DOHH2 (cell line): ENCODE measurements at regions not wholly inside any gene's neighbourhood (a gene's known extent, or its start where the extent isn't known, plus 50 kb on each side); places are given as distances from the start of the nearest gene placed in this dataset.

ENCODE experiments used
- H3F3A ChIP-seq: fragments of 200-600 bp; sonication (generic), shearing (Covaris generic); 2 replicates; pipeline ENCODE4 v1.6.0; 2016; ENCODE audit warnings: antibody characterized with exemption, mild to moderate bottlenecking; ENCODE audit not compliant: control insufficient read depth, insufficient read depth
- H3K27ac ChIP-seq: fragments of 200-600 bp; sonication (generic); 2 replicates; pipeline ENCODE4 v1.5.1; 2014; ENCODE audit warnings: low read depth, mild to moderate bottlenecking, low read length, moderate library complexity
- H3K27me3 ChIP-seq: fragments of 200-600 bp; sonication (generic); 2 replicates; pipeline ENCODE4 v1.6.1; 2014; ENCODE audit warnings: mild to moderate bottlenecking, low read length, mixed read lengths; ENCODE audit not compliant: control insufficient read depth
- H3K36me3 ChIP-seq: fragments of 200-600 bp; sonication (generic); 2 replicates; pipeline ENCODE4 v1.6.1; 2014; ENCODE audit warnings: mild to moderate bottlenecking, low read length, moderate library complexity, mixed read lengths; ENCODE audit not compliant: control insufficient read depth
- H3K4me1 ChIP-seq: fragments of 200-600 bp; sonication (generic); 2 replicates; pipeline ENCODE4 v1.6.1; 2014; ENCODE audit warnings: mild to moderate bottlenecking, low read length, mixed read lengths; ENCODE audit not compliant: control insufficient read depth
- H3K4me2 ChIP-seq: fragments of 200-600 bp; sonication (generic); 2 replicates; pipeline ENCODE4 v1.6.0; 2014; ENCODE audit warnings: mild to moderate bottlenecking, low read length, moderate library complexity
- H3K4me3 ChIP-seq: fragments of 200-600 bp; sonication (generic); 2 replicates; pipeline ENCODE4 v1.5.1; 2014; ENCODE audit warnings: mild to moderate bottlenecking, low read length, mixed read lengths
- H3K79me2 ChIP-seq: fragments of 200-600 bp; sonication (generic); 2 replicates; pipeline ENCODE4 v1.6.1; 2014; ENCODE audit warnings: mild to moderate bottlenecking, low read length, mixed read lengths; ENCODE audit not compliant: control insufficient read depth
- H3K9me2 ChIP-seq: fragments of 200-600 bp; sonication (generic); replicated peaks from 2 replicates; pipeline ENCODE4 v1.6.1; 2014; ENCODE audit warnings: mild to moderate bottlenecking, low read length, mixed read lengths; ENCODE audit not compliant: control insufficient read depth
- H3K9me3 ChIP-seq: fragments of 200-600 bp; sonication (generic); 2 replicates; pipeline ENCODE4 v1.6.1; 2014; ENCODE audit warnings: antibody characterized with exemption, low read length, mixed read lengths; ENCODE audit not compliant: control insufficient read depth, insufficient read depth
- H4K20me1 ChIP-seq: fragments of 200-600 bp; sonication (generic); 2 replicates; pipeline ENCODE4 v1.6.0; 2014; ENCODE audit warnings: low read depth, mild to moderate bottlenecking, antibody characterized with exemption, low read length, moderate library complexity; ENCODE audit not compliant: control insufficient read depth, insufficient read depth
- CTCF ChIP-seq: fragments of 200-600 bp; sonication (generic); IDR thresholded peaks from one replicate; pipeline ENCODE4 v1.5.1; 2014; ENCODE audit warnings: antibody characterized with exemption, mild to moderate bottlenecking, low read depth, low read length; ENCODE audit not compliant: poor library complexity, severe bottlenecking
- EZH2phosphoT487 ChIP-seq: fragments of 200-600 bp; sonication (generic); IDR thresholded peaks from 2 replicates; pipeline ENCODE4 v1.6.1; 2017; ENCODE audit warnings: borderline replicate concordance, mild to moderate bottlenecking, antibody characterized with exemption, low read length, moderate library complexity, mixed read lengths

DNA sequence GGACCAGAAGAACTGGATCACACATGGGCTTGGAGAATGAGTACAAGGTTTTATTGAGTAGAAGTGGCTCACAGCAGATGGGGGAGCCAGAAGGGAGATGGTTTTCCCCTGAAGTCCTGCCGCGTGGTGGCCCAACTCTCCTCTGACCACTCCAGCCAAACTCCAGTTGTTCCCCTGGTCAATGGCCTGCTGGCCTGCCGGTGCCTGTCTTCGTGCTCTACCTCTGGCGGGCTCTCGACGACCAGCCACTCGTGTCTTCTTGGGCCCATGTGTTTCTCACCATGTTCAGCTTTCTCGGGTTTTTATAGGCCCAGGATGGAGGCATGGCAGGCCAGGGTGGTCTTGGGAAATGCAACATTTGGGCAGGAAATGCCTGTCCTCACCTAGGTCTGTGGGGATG is 519.6 kb downstream of the CYLC2 start:
- no peak overlapping the region for H3K4me3 ChIP-seq
- no peak for TF ChIP-seq EZH2phosphoT487
- no peak for TF ChIP-seq CTCF
- no peaks in the 10 kb centered on the region for H3K27me3 ChIP-seq
- no peaks in the 10 kb centered on the region for H3K9me2 ChIP-seq
- H3K4me2 ChIP-seq: no peak overlapping the region
- H3K27ac ChIP-seq: no peak overlapping the region
- no peaks in the 10 kb centered on the region for H3F3A ChIP-seq
- H3K79me2 ChIP-seq: no peaks in the 10 kb centered on the region
- no peaks in the 10 kb centered on the region for H3K36me3 ChIP-seq
- no peaks in the 10 kb centered on the region for H4K20me1 ChIP-seq
- no peaks in the 10 kb centered on the region for H3K4me1 ChIP-seq
- H3K9me3 ChIP-seq: no peaks in the 10 kb centered on the region

DNA sequence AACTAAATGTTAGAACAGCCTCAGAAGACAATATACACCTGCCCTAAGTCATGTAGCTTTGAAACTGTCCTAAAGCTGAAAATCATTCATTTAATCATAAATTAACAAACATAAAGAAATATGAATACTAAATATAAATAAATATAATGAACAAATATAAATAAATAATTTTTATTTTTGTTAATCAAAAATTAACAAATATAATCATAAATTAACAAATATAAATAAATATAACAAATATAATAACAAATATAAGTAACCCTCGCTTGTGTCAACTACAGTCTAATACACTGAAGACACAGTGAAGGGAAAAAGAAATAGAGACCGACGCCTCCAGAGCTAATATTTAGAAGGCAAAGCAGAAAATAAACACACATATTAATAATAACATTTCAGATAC is 527.3 kb downstream of the CYLC2 start:
- Histone ChIP-seq H3K4me1 (no peaks in the 10 kb centered on the region), H3K9me3 (no peaks in the 10 kb centered on the region), H3K36me3 (no peaks in the 10 kb centered on the region), H3K4me2 (no peak overlapping the region), H4K20me1 (no peaks in the 10 kb centered on the region), H3K27me3 (no peaks in the 10 kb centered on the region), H3F3A (no peaks in the 10 kb centered on the region), H3K79me2 (no peaks in the 10 kb centered on the region), H3K27ac (no peak overlapping the region), H3K4me3 (no peak overlapping the region), H3K9me2 (no peaks in the 10 kb centered on the region)
- TF ChIP-seq CTCF (no peak), EZH2phosphoT487 (no peak)

DNA sequence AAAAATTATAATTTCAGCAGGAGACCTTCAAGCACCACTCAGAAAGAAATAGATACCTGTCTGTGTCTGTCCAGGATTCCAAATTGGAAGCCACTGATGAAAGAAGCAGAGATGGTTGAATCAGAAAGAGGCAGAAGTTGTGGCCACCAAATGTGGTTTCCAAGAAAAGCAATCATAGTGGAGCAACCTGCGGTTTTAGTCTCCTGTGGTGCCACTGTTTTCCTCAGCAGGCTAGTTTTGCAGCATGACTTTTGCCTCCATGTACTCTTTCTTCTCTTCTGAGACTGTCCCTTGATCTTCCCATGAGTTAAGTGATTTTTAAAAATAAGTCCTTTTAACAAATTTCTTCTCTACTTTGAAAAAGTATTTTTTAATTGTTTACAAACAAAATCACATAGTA is 535.8 kb downstream of the CYLC2 start:
- H3K4me1 ChIP-seq: no peaks in the 10 kb centered on the region
- no peaks in the 10 kb centered on the region for H3K36me3 ChIP-seq
- H3K27me3 ChIP-seq: no peaks in the 10 kb centered on the region
- H3K9me3 ChIP-seq: no peaks in the 10 kb centered on the region
- H3K27ac ChIP-seq: no peak overlapping the region
- TF ChIP-seq CTCF (no peak), EZH2phosphoT487 (no peak)
- H3F3A ChIP-seq: no peaks in the 10 kb centered on the region
- H3K4me2 ChIP-seq: no peak overlapping the region
- no peaks in the 10 kb centered on the region for H4K20me1 ChIP-seq
- no peaks in the 10 kb centered on the region for H3K9me2 ChIP-seq
- no peak overlapping the region for H3K4me3 ChIP-seq
- H3K79me2 ChIP-seq: no peaks in the 10 kb centered on the region

GRCh38 chr9:103533318-103533717 is 538.2 kb downstream of the CYLC2 start:
- Histone ChIP-seq H3K9me3 (no peaks in the 10 kb centered on the region), H3K4me1 (no peaks in the 10 kb centered on the region), H3K27me3 (no peaks in the 10 kb centered on the region), H4K20me1 (no peaks in the 10 kb centered on the region), H3F3A (no peaks in the 10 kb centered on the region), H3K4me2 (no peak overlapping the region), H3K9me2 (no peaks in the 10 kb centered on the region), H3K79me2 (no peaks in the 10 kb centered on the region), H3K4me3 (no peak overlapping the region), H3K27ac (no peak overlapping the region), H3K36me3 (no peaks in the 10 kb centered on the region)
- no peak for TF ChIP-seq EZH2phosphoT487
- TF ChIP-seq CTCF: no peak
